ENCODE measurements at regions not wholly inside any gene's neighbourhood (a gene's known extent, or its start where the extent isn't known, plus 50 kb on each side); places are given as distances from the start of the nearest gene placed in this dataset.

- CTCF ChIA-PET (ENCODE audit: unreplicated experiment): no interaction called here
- H3K4me1 ChIP-seq (ENCODE audit: insufficient read depth, low read length, poor library complexity, severe bottlenecking): no peaks in the 10 kb centered on the region
- intact Hi-C loops (cut with micrococcal nuclease; ENCODE audit: unreplicated experiment): no loop called here
- H3K4me2 ChIP-seq (ENCODE audit: low read length): no peak overlapping the region
- H3K79me2 ChIP-seq (ENCODE audit: insufficient read depth, low read depth, low read length): no peaks in the 10 kb centered on the region
- TF ChIP-seq CTCF (conservative IDR thresholded peaks at IDR 0.05; ENCODE audit: low read length): no peak
- TF ChIP-seq EZH2phosphoT487 (IDR thresholded peaks at IDR 0.05; ENCODE audit: borderline replicate concordance, low read depth, low read length): no peak
- no peak overlapping the region for H3K27ac ChIP-seq (ENCODE audit: low read depth, low read length, poor library complexity, severe bottlenecking)
- no TSS peak for BruUV-seq (replicated peaks)
- no peaks in the 10 kb centered on the region for H3K36me3 ChIP-seq (ENCODE audit: insufficient read depth, low read length)
- H2AFZ ChIP-seq (ENCODE audit: low read length): no peak overlapping the region
- no peak for DNase-seq (ENCODE audit: low spot score)
- no peaks in the 10 kb centered on the region for H3K9me2 ChIP-seq (ENCODE audit: insufficient read depth, low read length)
- POLR2A ChIA-PET: no interaction called here
- no peak overlapping the region for H3K4me3 ChIP-seq (ENCODE audit: low read depth, low read length, poor library complexity, severe bottlenecking)
- H3K9me3 ChIP-seq (ENCODE audit: low read length): no peaks in the 10 kb centered on the region
- H4K20me1 ChIP-seq (ENCODE audit: insufficient read depth, low read length): no peaks in the 10 kb centered on the region
Observed at GRCh38 chr2:192948316-192948715, 753.6 kb upstream of the TMEFF2 start.

- Histone ChIP-seq H3K4me3 (ENCODE audit: low read depth, low read length, poor library complexity, severe bottlenecking) (no peak overlapping the region), H2AFZ (ENCODE audit: low read length) (no peak overlapping the region), H3K36me3 (ENCODE audit: insufficient read depth, low read length) (no peaks in the 10 kb centered on the region), H3K4me2 (ENCODE audit: low read length) (no peak overlapping the region), H3K4me1 (ENCODE audit: insufficient read depth, low read length, poor library complexity, severe bottlenecking) (no peaks in the 10 kb centered on the region), H3K27ac (ENCODE audit: low read depth, low read length, poor library complexity, severe bottlenecking) (no peak overlapping the region), H4K20me1 (ENCODE audit: insufficient read depth, low read length) (no peaks in the 10 kb centered on the region), H3K9me3 (ENCODE audit: low read length) (no peaks in the 10 kb centered on the region), H3K79me2 (ENCODE audit: insufficient read depth, low read depth, low read length) (no peaks in the 10 kb centered on the region), H3K9me2 (ENCODE audit: insufficient read depth, low read length) (no peaks in the 10 kb centered on the region)
- no peak for DNase-seq (ENCODE audit: low spot score)
- ChIA-PET CTCF (ENCODE audit: unreplicated experiment) (no interaction called here), POLR2A (no interaction called here)
- intact Hi-C loops (cut with micrococcal nuclease; ENCODE audit: unreplicated experiment): no loop called here
- TF ChIP-seq CTCF (conservative IDR thresholded peaks at IDR 0.05; ENCODE audit: low read length) (no peak), EZH2phosphoT487 (IDR thresholded peaks at IDR 0.05; ENCODE audit: borderline replicate concordance, low read depth, low read length) (no peak)
- no TSS peak for BruUV-seq (replicated peaks)
Observed at GRCh38 chr2:192947352-192947751, 752.6 kb upstream of the TMEFF2 start.

DNA sequence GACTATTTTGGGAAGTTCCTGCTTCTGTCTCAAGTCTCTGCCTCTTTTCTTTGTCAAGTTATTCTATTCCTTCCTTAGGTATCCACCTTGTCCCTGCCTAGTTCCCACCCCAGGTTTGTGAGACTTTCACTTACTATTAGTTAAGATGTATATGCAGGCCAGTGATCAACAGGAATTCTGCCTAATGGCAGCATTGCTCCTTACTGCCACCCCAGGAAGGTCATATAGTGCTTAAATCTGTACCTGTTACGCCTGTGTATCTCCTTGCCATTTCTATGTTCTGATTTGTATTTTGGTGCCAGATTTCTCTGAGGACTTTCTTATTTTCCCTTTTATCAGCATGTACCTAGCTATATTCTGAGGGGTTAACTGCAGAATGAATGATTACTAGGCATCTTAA is 746.0 kb upstream of the TMEFF2 start:
- Histone ChIP-seq H3K4me1 (ENCODE audit: insufficient read depth, low read length, poor library complexity, severe bottlenecking) (no peaks in the 10 kb centered on the region), H2AFZ (ENCODE audit: low read length) (no peak overlapping the region), H3K79me2 (ENCODE audit: insufficient read depth, low read depth, low read length) (no peaks in the 10 kb centered on the region), H3K36me3 (ENCODE audit: insufficient read depth, low read length) (no peaks in the 10 kb centered on the region), H3K4me2 (ENCODE audit: low read length) (no peak overlapping the region), H4K20me1 (ENCODE audit: insufficient read depth, low read length) (no peaks in the 10 kb centered on the region), H3K27ac (ENCODE audit: low read depth, low read length, poor library complexity, severe bottlenecking) (no peak overlapping the region), H3K9me3 (ENCODE audit: low read length) (no peaks in the 10 kb centered on the region), H3K4me3 (ENCODE audit: low read depth, low read length, poor library complexity, severe bottlenecking) (no peak overlapping the region), H3K9me2 (ENCODE audit: insufficient read depth, low read length) (no peaks in the 10 kb centered on the region)
- DNase-seq (ENCODE audit: low spot score): no peak
- BruUV-seq (replicated peaks): no TSS peak
- ChIA-PET POLR2A (no interaction called here), CTCF (ENCODE audit: unreplicated experiment) (no interaction called here)
- no peak for TF ChIP-seq EZH2phosphoT487 (IDR thresholded peaks at IDR 0.05; ENCODE audit: borderline replicate concordance, low read depth, low read length)
- TF ChIP-seq CTCF (conservative IDR thresholded peaks at IDR 0.05; ENCODE audit: low read length): peak; percentile 24; the same call in 1 of the 2 replicates
- intact Hi-C loops (cut with micrococcal nuclease; ENCODE audit: unreplicated experiment): no loop called here
